GM06990 (cell line): ENCODE measurements at regions not wholly inside any gene's neighbourhood (a gene's known extent, or its start where the extent isn't known, plus 50 kb on each side); places are given as distances from the start of the nearest gene placed in this dataset.

Experiments
- DNase-seq: peaks from one replicate; pipeline ENCODE4 v3.0.0-alpha.2; 2011; ENCODE audit not compliant: insufficient read length; ENCODE audit errors: extremely low read depth
- H3K27me3 ChIP-seq: replicated peaks from 2 replicates; pipeline ENCODE4 v1.6.0; 2011; ENCODE audit warnings: low read length; ENCODE audit not compliant: control insufficient read depth, insufficient read depth
- H3K36me3 ChIP-seq: 2 replicates; pipeline ENCODE4 v1.5.1; 2011; ENCODE audit warnings: low read length; ENCODE audit not compliant: control insufficient read depth, insufficient read depth
- H3K4me3 ChIP-seq: replicated peaks from 2 replicates; pipeline ENCODE4 v1.5.1; 2011; ENCODE audit warnings: low read depth, mild to moderate bottlenecking, control low read depth, low read length
- TF ChIP-seq, protein P1 (sequence below): IDR thresholded peaks from 2 replicates; pipeline ENCODE4 v1.5.1; 2011; ENCODE audit warnings: low read length, control low read depth, mild to moderate bottlenecking, inconsistent platforms; ENCODE audit not compliant: insufficient read depth, poor library complexity, severe bottlenecking

DNA sequence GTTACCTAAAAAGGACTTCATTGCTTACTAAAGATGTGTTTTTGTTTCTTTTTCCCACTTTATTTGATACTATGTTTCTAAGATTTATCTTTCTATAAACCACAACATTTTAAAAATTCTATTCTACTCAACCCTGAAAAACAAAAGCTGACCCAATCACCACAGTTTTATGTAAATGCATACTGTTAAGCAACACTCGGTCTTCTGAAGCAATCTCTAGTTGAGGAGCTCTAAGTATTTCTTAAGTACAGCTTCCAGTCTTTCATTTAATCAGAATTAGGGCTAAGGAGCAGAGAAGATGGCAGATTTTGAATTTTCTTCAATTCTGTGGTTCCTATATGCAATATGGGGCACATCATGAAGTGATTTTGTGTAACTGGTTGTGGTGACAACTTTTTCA is 72.2 kb upstream of the SLC4A10 start:
- Histone ChIP-seq H3K36me3 (no peaks in the 10 kb centered on the region), H3K4me3 (no peak overlapping the region), H3K27me3 (no peaks in the 10 kb centered on the region)
- TF ChIP-seq, protein P1, sequence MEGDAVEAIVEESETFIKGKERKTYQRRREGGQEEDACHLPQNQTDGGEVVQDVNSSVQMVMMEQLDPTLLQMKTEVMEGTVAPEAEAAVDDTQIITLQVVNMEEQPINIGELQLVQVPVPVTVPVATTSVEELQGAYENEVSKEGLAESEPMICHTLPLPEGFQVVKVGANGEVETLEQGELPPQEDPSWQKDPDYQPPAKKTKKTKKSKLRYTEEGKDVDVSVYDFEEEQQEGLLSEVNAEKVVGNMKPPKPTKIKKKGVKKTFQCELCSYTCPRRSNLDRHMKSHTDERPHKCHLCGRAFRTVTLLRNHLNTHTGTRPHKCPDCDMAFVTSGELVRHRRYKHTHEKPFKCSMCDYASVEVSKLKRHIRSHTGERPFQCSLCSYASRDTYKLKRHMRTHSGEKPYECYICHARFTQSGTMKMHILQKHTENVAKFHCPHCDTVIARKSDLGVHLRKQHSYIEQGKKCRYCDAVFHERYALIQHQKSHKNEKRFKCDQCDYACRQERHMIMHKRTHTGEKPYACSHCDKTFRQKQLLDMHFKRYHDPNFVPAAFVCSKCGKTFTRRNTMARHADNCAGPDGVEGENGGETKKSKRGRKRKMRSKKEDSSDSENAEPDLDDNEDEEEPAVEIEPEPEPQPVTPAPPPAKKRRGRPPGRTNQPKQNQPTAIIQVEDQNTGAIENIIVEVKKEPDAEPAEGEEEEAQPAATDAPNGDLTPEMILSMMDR: no peak
- DNase-seq: no peak

DNA sequence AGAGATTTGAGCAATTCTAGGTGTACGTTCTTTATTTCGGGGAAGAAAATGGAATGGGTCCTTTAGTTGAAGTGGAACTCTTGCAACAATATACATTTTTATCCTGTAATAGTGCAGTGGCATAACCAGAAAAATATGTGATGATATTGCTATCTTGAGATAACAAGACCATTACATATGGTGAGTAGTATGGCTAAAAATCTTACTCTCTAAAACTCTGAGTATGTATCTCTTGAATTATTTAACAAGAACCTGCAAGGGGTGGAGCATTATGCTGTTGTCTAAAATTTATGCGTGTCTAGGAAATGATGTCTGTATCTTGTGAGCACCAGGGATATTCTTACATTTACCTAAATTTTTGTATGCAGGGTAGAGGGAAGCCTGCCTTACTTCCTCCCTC is 68.4 kb upstream of the SLC4A10 start:
- DNase-seq: no peak
- TF ChIP-seq, protein P1: no peak
- Histone ChIP-seq H3K4me3 (no peak overlapping the region), H3K36me3 (no peaks in the 10 kb centered on the region), H3K27me3 (no peaks in the 10 kb centered on the region)

- no peak for DNase-seq
- Histone ChIP-seq H3K36me3 (no peaks in the 10 kb centered on the region), H3K27me3 (no peaks in the 10 kb centered on the region), H3K4me3 (no peak overlapping the region)
- TF ChIP-seq, protein P1: no peak
Observed at GRCh38 chr2:161556440-161556839, 67.8 kb upstream of the SLC4A10 start.

DNA sequence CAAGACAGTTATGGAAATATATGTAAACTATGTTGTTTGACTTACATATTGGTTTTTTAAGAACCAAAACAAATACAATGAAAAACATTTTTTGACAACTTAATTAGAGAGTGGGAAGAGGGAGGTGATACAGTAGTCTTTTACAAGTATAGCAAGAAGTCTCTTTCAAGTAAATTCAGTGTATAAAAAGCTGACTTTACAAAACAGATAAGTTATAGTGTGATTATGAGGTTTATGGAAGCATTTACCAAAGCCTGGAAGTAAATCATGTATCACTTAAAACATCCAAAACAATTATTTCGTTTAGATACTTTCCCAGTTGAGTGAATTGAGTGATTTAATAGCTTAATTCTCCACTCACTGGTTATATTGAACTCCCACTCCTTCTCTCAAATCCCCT is 66.7 kb upstream of the SLC4A10 start:
- TF ChIP-seq, protein P1: no peak
- Histone ChIP-seq H3K36me3 (no peaks in the 10 kb centered on the region), H3K4me3 (no peak overlapping the region), H3K27me3 (no peaks in the 10 kb centered on the region)
- no peak for DNase-seq

DNA sequence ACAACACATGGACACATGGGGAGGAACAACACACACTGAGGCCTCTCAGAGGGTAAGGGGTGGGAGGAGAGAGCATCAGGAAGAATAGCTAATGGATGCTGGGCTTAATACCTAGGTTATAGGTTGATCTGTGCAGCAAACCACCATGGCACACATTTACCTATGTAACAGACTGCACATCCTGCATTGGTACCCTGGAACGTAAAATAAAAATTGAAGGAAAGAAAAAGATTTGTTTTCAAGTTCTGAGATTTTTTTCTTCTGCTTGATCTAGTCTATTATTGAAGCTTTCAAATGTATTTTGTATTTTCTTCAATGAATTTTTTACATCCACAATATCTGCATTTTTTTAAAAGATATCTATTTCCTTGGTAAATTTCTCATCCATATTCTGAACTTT is 59.3 kb upstream of the SLC4A10 start:
- DNase-seq: no peak
- TF ChIP-seq, protein P1: no peak
- H3K36me3 ChIP-seq: no peaks in the 10 kb centered on the region
- H3K4me3 ChIP-seq: no peak overlapping the region
- no peaks in the 10 kb centered on the region for H3K27me3 ChIP-seq

GRCh38 chr2:161569401-161569800 is 54.8 kb upstream of the SLC4A10 start:
- Histone ChIP-seq H3K4me3 (no peak overlapping the region), H3K36me3 (no peaks in the 10 kb centered on the region)
- TF ChIP-seq, protein P1: no peak

More at GRCh38 chr2:161569401-161569800, 54.8 kb upstream of the SLC4A10 start:
- DNase-seq: no peak
- H3K27me3 ChIP-seq: no peaks in the 10 kb centered on the region
